AG04450 (cell line): ENCODE measurements at regions not wholly inside any gene's neighbourhood (a gene's known extent, or its start where the extent isn't known, plus 50 kb on each side); places are given as distances from the start of the nearest gene placed in this dataset.

Source experiments
- CTCF ChIA-PET: fragments of 300-600, 350-600 bp; formaldehyde crosslinking; extraction: SDS; loops from one replicate; lab custom pipeline; 2022; ENCODE audit warnings: antibody characterized with exemption, inconsistent platforms; lab: Charles Lee
- POLR2A ChIA-PET: fragments of 350-600 bp; formaldehyde crosslinking; extraction: SDS; loops from one replicate; lab custom pipeline; 2021; ENCODE audit warnings: antibody characterized with exemption, inconsistent platforms; lab: Yijun Ruan, JAX
- DNase-seq: peaks from one replicate; pipeline ENCODE4 v3.0.0-alpha.2; 2011; ENCODE audit warnings: low read depth, low spot score
- H3K27ac ChIP-seq: one replicate; pipeline ENCODE4 v1.5.1; 2012; ENCODE audit warnings: low read depth, low read length, control low read depth
- H3K27me3 ChIP-seq: one replicate; pipeline ENCODE4 v1.6.0; 2012; ENCODE audit warnings: low read length; ENCODE audit not compliant: control insufficient read depth, insufficient read depth
- H3K4me3 ChIP-seq: 2 replicates; pipeline ENCODE4 v1.5.1; 2011; ENCODE audit warnings: mild to moderate bottlenecking, low read depth, low read length, control low read depth
- H3K9me3 ChIP-seq: 2 replicates; pipeline ENCODE4 v1.5.1; 2012; ENCODE audit warnings: low read length; ENCODE audit not compliant: control insufficient read depth, insufficient read depth
- TF ChIP-seq, protein P1 (sequence below): IDR thresholded peaks from 2 replicates; pipeline ENCODE4 v1.5.1; 2011; ENCODE audit warnings: low read depth, low read length, control low read depth, inconsistent platforms

DNA sequence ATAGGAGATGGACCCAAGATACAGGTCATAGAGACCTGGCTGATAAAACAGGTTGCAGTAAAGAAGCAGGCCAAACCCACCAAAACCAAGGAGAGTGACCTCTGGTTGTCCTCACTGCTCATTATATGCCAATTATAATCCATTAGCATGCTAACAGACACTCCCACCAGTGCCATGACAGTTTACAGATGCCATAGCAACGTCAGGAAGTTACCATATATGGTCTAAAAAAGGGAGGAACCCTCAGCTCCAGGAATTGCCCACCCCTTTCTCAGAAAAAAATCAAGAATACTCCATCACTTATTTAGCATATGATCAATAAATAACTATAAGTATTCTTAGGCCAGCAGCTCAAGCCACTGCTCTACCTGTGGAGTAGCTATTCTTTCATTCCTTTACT is 574.7 kb upstream of the ID2 start:
- no peaks in the 10 kb centered on the region for H3K27me3 ChIP-seq
- DNase-seq = no peak
- no peak overlapping the region for H3K27ac ChIP-seq
- no peaks in the 10 kb centered on the region for H3K9me3 ChIP-seq
- TF ChIP-seq, protein P1, sequence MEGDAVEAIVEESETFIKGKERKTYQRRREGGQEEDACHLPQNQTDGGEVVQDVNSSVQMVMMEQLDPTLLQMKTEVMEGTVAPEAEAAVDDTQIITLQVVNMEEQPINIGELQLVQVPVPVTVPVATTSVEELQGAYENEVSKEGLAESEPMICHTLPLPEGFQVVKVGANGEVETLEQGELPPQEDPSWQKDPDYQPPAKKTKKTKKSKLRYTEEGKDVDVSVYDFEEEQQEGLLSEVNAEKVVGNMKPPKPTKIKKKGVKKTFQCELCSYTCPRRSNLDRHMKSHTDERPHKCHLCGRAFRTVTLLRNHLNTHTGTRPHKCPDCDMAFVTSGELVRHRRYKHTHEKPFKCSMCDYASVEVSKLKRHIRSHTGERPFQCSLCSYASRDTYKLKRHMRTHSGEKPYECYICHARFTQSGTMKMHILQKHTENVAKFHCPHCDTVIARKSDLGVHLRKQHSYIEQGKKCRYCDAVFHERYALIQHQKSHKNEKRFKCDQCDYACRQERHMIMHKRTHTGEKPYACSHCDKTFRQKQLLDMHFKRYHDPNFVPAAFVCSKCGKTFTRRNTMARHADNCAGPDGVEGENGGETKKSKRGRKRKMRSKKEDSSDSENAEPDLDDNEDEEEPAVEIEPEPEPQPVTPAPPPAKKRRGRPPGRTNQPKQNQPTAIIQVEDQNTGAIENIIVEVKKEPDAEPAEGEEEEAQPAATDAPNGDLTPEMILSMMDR = no peak
- ChIA-PET POLR2A (no interaction called here), CTCF (interaction anchor here (1.5 kb wide), 1 partner anchor 10 kb away, joined by 3 read pairs; no protein-coding TSS in a partner anchor)
- no peak overlapping the region for H3K4me3 ChIP-seq

DNA sequence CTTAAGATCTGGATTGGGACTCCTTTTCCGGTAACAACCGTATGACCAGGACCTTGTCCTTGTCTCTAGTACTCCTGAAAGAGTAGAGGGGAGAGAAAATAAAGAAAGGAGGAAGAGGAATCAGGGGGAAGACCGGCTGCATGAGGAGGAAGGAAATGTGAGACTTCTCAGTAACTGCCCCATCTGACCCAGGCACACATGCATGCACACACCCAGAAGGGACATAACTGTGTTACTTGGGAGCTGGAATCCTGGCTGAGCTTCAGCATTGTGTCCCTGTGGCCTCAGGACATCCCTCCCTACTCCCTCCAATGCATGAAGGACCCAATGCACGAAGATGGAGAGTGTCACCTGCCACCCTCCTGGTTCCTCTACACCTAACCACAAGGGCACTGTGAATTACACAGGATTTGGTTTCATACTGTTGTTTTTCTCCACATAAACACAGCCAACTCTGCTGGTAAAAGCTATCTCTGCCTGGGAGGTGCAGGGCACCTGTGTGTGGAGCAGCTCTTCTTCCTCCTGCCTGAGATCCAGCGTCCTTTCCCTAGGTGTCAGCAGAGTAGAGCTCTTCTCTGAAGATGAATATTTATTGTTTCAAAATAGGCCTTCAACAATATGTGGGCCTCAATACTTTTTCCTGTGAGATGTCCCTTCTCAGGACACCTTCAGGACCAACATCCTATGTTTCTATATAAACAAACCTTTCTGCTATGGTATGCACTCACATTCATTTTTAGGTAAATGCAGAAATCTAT is 574.1 kb upstream of the ID2 start:
- CTCF ChIA-PET = interaction anchor here (1.5 kb wide), 1 partner anchor 9 kb away, joined by 3 read pairs; no protein-coding TSS in a partner anchor
- Histone ChIP-seq H3K27me3 (no peaks in the 10 kb centered on the region), H3K9me3 (no peaks in the 10 kb centered on the region), H3K4me3 (no peak overlapping the region), H3K27ac (no peak overlapping the region)
- POLR2A ChIA-PET = no interaction called here
- no peak for DNase-seq
- TF ChIP-seq, protein P1 = no peak

DNA sequence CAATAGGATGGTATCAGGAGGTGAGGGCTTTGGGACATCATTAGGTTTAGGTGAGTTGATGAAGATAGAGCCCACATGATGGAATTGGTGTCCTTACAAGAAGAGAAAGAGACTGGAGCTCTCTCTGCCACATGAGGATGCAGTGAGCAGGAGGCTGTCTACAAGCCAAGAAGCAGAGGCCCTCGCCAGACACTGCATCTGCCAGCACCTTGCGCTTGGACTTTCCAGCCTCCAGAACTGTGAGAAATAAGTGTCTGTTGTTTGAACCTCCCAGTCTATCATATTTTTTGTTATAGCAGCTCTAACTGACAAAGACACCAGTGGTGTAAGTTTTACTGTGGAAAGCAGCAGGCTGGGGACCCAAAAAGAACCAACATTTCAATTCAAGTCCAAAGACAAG is 571.1 kb upstream of the ID2 start:
- no peak for DNase-seq
- ChIA-PET POLR2A (no interaction called here), CTCF (no interaction called here)
- Histone ChIP-seq H3K4me3 (no peak overlapping the region), H3K27ac (no peak overlapping the region), H3K9me3 (no peaks in the 10 kb centered on the region), H3K27me3 (no peaks in the 10 kb centered on the region)
- TF ChIP-seq, protein P1 = no peak

DNA sequence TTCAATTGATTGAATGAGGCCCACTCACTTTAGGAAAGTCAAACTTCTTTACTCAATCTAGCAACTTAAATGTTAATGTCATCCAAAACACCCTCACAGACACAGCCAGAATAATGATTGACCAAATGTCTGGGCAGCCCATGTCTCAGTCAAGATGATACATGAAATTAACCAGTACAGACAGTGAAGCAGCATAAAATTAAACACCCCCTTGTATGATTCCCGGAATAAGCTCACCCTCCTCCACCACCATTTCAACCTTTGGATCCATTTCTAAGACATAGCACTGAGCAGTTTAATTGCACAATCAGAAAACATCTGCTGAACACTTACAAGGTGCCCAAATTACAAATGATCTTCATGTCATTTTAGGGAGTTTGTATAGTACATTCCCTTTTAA is 570.7 kb upstream of the ID2 start:
- POLR2A ChIA-PET = no interaction called here
- CTCF ChIA-PET = no interaction called here
- DNase-seq = no peak
- TF ChIP-seq, protein P1 = no peak
- no peak overlapping the region for H3K27ac ChIP-seq
- no peak overlapping the region for H3K4me3 ChIP-seq
- no peaks in the 10 kb centered on the region for H3K9me3 ChIP-seq
- no peaks in the 10 kb centered on the region for H3K27me3 ChIP-seq

DNA sequence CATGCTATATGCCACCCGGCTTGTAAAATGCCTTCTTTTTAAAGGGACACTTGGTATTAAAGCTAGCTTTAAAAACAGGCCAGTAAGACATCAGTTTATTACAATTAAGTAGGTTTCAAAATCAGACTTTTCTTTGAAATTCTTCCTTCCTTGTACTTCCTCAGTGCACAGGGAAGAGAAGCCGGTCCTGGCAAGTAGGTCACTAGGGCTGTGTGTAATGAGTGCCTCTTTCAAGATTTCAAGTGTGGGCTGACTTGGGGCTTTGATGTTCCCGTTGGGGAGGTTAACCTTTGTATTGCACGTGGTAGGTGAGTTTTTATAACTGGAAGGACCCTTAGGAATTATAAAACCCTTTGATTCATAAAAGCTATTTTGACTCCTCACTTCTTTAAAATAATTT is 566.4 kb upstream of the ID2 start:
- CTCF ChIA-PET = no interaction called here
- no peaks in the 10 kb centered on the region for H3K27me3 ChIP-seq
- no peak overlapping the region for H3K4me3 ChIP-seq
- DNase-seq = no peak
- TF ChIP-seq, protein P1 = no peak
- POLR2A ChIA-PET = no interaction called here
- no peak overlapping the region for H3K27ac ChIP-seq
- no peaks in the 10 kb centered on the region for H3K9me3 ChIP-seq
